ENCODE measurements at regions not wholly inside any gene's neighbourhood (a gene's known extent, or its start where the extent isn't known, plus 50 kb on each side); places are given as distances from the start of the nearest gene placed in this dataset.

GRCh38 chr12:90677552-90677951 is 277.4 kb downstream of the CCER1 start:
- no peak for TF ChIP-seq POLR2A (IDR thresholded peaks at IDR 0.05; ENCODE audit: low read depth, low read length)
- no peak for TF ChIP-seq POLR2AphosphoS5 (IDR thresholded peaks at IDR 0.05; ENCODE audit: low read depth, low read length)
- TF ChIP-seq TAF1 (IDR thresholded peaks at IDR 0.05; ENCODE audit: borderline replicate concordance, low read depth, low read length): no peak
